ENCODE measurements at regions not wholly inside any gene's neighbourhood (a gene's known extent, or its start where the extent isn't known, plus 50 kb on each side); places are given as distances from the start of the nearest gene placed in this dataset.

GRCh38 chr5:162911873-162912272, 525.5 kb upstream of the CCNG1 start:
- no peak for TF ChIP-seq CTCF (optimal IDR thresholded peaks at IDR 0.05 in 1 of 3, IDR thresholded peaks at IDR 0.05 in 1 of 3, conservative IDR thresholded peaks at IDR 0.05 in 1 of 3; ENCODE audit: extremely low read depth in 1 of 3, insufficient read depth in 2 of 3, low read length in 3 of 3)
- TF ChIP-seq EZH2 (IDR thresholded peaks at IDR 0.05; ENCODE audit: low read length), result no peak

Measured in keratinocyte (primary cell).